ENCODE measurements at regions not wholly inside any gene's neighbourhood (a gene's known extent, or its start where the extent isn't known, plus 50 kb on each side); places are given as distances from the start of the nearest gene placed in this dataset.

GRCh38 chr6:4587171-4587570, 189.0 kb upstream of the CDYL start:
- no peak for DNase-seq (ENCODE audit: low read depth)

GRCh38 chr6:4586469-4586859, 189.7 kb upstream of the CDYL start:
- DNase-seq (ENCODE audit: low read depth) = no peak

- no peak for DNase-seq (ENCODE audit: low read depth)
These were observed 190.3 kb upstream of the CDYL start for GRCh38 chr6:4585682-4586468.

- no peak for DNase-seq (ENCODE audit: low read depth)
These were observed 191.4 kb upstream of the CDYL start for GRCh38 chr6:4584801-4585200.

GRCh38 chr6:4582506-4583417, 193.4 kb upstream of the CDYL start:
- DNase-seq (ENCODE audit: low read depth) = no peak

- DNase-seq (ENCODE audit: low read depth) = no peak
These were observed 194.5 kb upstream of the CDYL start for GRCh38 chr6:4581468-4582385.

- DNase-seq (ENCODE audit: low read depth) = no peak
These were observed 195.8 kb upstream of the CDYL start for GRCh38 chr6:4580361-4580760.

GRCh38 chr6:4577406-4577805, 198.8 kb upstream of the CDYL start:
- no peak for DNase-seq (ENCODE audit: low read depth)

- DNase-seq (ENCODE audit: low read depth) = no peak
These were observed 200.5 kb upstream of the CDYL start for GRCh38 chr6:4575714-4576113.

GRCh38 chr6:4574007-4574406, 202.2 kb upstream of the CDYL start:
- DNase-seq (ENCODE audit: low read depth) = no peak

GRCh38 chr6:4571011-4571410, 205.2 kb upstream of the CDYL start:
- DNase-seq (ENCODE audit: low read depth) = no peak

GRCh38 chr6:4568138-4568537, 208.1 kb upstream of the CDYL start:
- no peak for DNase-seq (ENCODE audit: low read depth)

GRCh38 chr6:4567141-4567540, 209.1 kb upstream of the CDYL start:
- DNase-seq (ENCODE audit: low read depth) = no peak

GRCh38 chr6:4565301-4566250, 210.6 kb upstream of the CDYL start:
- no peak for DNase-seq (ENCODE audit: low read depth)

- no peak for DNase-seq (ENCODE audit: low read depth)
These were observed 211.4 kb upstream of the CDYL start for GRCh38 chr6:4564801-4565271.

- no peak for DNase-seq (ENCODE audit: low read depth)
These were observed 212.3 kb upstream of the CDYL start for GRCh38 chr6:4563877-4564276.

GRCh38 chr6:4563156-4563555, 213.0 kb upstream of the CDYL start:
- no peak for DNase-seq (ENCODE audit: low read depth)

GRCh38 chr6:4561773-4562400, 214.3 kb upstream of the CDYL start:
- no peak for DNase-seq (ENCODE audit: low read depth)

GRCh38 chr6:4561078-4561435, 215.1 kb upstream of the CDYL start:
- no peak for DNase-seq (ENCODE audit: low read depth)
